ENCODE measurements at regions not wholly inside any gene's neighbourhood (a gene's known extent, or its start where the extent isn't known, plus 50 kb on each side); places are given as distances from the start of the nearest gene placed in this dataset.

DNA sequence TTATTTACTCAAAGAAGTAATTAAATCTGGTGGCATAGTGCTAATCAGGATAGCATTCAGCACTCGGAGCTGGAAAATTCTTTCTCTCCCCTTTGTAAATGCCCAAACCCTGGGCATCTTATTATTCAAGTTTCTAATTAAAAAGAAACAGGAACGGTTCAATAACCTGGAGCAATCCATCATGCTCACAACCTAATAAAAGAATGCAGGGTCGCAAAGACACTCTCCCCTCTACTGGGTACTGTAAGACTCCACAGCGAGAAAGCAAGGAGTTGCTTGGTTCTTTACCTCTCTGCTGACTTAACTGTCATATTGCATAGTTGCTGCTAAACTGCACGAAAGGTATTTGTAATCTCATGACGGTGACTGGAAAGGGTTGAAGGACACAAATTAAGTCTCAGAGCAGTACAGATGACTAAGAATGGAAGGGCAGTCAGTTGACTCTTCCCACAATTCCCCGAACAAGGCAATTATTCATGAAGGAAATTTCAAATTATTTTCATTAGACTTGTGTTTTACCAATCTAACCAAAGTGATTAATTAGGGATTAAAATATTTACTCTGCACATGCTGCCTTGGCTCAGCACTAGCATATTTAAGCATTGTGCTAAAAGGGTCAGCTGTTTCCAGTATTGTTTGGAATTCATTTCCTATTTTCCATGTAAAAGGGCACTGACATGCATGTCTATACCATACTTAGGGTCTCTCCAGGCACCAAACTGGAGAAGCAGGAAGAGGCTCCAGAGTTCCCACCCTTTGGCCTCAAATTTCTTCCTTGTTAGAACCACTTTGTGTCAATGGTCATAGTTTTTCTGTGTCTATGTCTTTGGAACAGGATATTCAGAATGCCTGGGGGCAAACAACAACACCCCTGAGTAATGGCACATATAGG is 182.2 kb downstream of the EXOC5 start:
- TF ChIP-seq, protein P1, sequence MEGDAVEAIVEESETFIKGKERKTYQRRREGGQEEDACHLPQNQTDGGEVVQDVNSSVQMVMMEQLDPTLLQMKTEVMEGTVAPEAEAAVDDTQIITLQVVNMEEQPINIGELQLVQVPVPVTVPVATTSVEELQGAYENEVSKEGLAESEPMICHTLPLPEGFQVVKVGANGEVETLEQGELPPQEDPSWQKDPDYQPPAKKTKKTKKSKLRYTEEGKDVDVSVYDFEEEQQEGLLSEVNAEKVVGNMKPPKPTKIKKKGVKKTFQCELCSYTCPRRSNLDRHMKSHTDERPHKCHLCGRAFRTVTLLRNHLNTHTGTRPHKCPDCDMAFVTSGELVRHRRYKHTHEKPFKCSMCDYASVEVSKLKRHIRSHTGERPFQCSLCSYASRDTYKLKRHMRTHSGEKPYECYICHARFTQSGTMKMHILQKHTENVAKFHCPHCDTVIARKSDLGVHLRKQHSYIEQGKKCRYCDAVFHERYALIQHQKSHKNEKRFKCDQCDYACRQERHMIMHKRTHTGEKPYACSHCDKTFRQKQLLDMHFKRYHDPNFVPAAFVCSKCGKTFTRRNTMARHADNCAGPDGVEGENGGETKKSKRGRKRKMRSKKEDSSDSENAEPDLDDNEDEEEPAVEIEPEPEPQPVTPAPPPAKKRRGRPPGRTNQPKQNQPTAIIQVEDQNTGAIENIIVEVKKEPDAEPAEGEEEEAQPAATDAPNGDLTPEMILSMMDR (IDR thresholded peaks at IDR 0.05 in 8 of 11, conservative IDR thresholded peaks at IDR 0.05 in 3 of 11) = no peak
- TF ChIP-seq POLR2AphosphoS5 (IDR thresholded peaks at IDR 0.05) (no peak), POLR2A (IDR thresholded peaks at IDR 0.05) (no peak)

Measured in spleen (tissue), 7 donors.